Panc1 (cell line): ENCODE measurements at regions not wholly inside any gene's neighbourhood (a gene's known extent, or its start where the extent isn't known, plus 50 kb on each side); places are given as distances from the start of the nearest gene placed in this dataset.
"Not testable (repeated sequence)": the region's sequence is repeated elsewhere in the genome, so short reads cannot be mapped to it uniquely, and the experiment has no call there.

Experiments
- ATAC-seq: fragments of 200-7000 bp; cut with Tn5 transposase; 2 replicates; pipeline ENCODE4 v1.9.1; 2020; ENCODE audit warnings: mild to moderate bottlenecking, moderate library complexity
- BruUV-seq: library from RNA; stranded (reverse); fragments of 400-500 nt; replicated peaks from 2 replicates; lab custom pipeline; 2021; lab: Mats Ljungman, UMichigan
- CTCF ChIA-PET: fragments of 300-600 bp; sonication (Branson Sonifier 250); formaldehyde crosslinking; loops from one replicate; lab custom pipeline; 2022; ENCODE audit warnings: antibody characterized with exemption; lab: Charles Lee
- POLR2A ChIA-PET: fragments of 300-600 bp; sonication (Branson Sonifier 250); formaldehyde crosslinking; loops from one replicate; lab custom pipeline; 2022; ENCODE audit warnings: antibody characterized with exemption; lab: Charles Lee
- DNase-seq: peaks from one replicate; pipeline ENCODE4 v3.0.0-alpha.2; 2010; ENCODE audit warnings: low read depth, low spot score
- H3K27ac ChIP-seq: 2 replicates; pipeline ENCODE4 v1.5.1; 2011; ENCODE audit warnings: mild to moderate bottlenecking, low read length, inconsistent platforms
- H3K27me3 ChIP-seq: fragments of 200-500 bp; sonication (Bioruptor generic); 2 replicates; pipeline ENCODE4 v1.6.0; 2014; ENCODE audit warnings: low read length, inconsistent platforms; ENCODE audit not compliant: control insufficient read depth, insufficient read depth
- H3K36me3 ChIP-seq: fragments of 200-500 bp; sonication (Bioruptor generic); 2 replicates; pipeline ENCODE4 v1.5.1; 2014; ENCODE audit warnings: inconsistent platforms, mild to moderate bottlenecking, low read length, moderate library complexity; ENCODE audit not compliant: control insufficient read depth, insufficient read depth
- H3K4me1 ChIP-seq: 2 replicates; pipeline ENCODE4 v1.5.1; 2011; ENCODE audit warnings: inconsistent platforms, mild to moderate bottlenecking, low read length, moderate library complexity; ENCODE audit not compliant: control insufficient read depth, insufficient read depth
- H3K4me3 ChIP-seq, 2 experiments: 2 replicates each; pipeline ENCODE4 v1.5.1; 2011 to 2012; ENCODE audit warnings: low read depth in 2 of 2, low read length in 2 of 2, mild to moderate bottlenecking in 2 of 2, inconsistent platforms in 1 of 2, moderate library complexity in 1 of 2
- H3K9me3 ChIP-seq: fragments of 200-500 bp; sonication (Bioruptor generic); 2 replicates; pipeline ENCODE4 v1.5.1; 2014; ENCODE audit warnings: low read depth, mild to moderate bottlenecking, inconsistent platforms, low read length, moderate library complexity; ENCODE audit not compliant: control insufficient read depth, insufficient read depth
- CTCF ChIP-seq: fragments of 450-650 bp; IDR thresholded peaks from 2 replicates; pipeline ENCODE4 v1.5.1; 2017; ENCODE audit warnings: mild to moderate bottlenecking
- POLR2AphosphoS5 ChIP-seq: IDR thresholded peaks from 2 replicates; pipeline ENCODE4 v1.6.1; 2012; ENCODE audit warnings: mild to moderate bottlenecking, low read depth, low read length, moderate library complexity
- REST ChIP-seq, 2 experiments: IDR thresholded peaks; 2 replicates each; pipeline ENCODE4 v1.6.1; 2011 to 2012; ENCODE audit warnings: low read depth in 2 of 2, control low read depth in 1 of 2, low read length in 1 of 2, mild to moderate bottlenecking in 1 of 2, moderate library complexity in 1 of 2; ENCODE audit not compliant: insufficient read depth in 1 of 2
- SIN3A ChIP-seq: IDR thresholded peaks from 2 replicates; pipeline ENCODE4 v1.6.1; 2012; ENCODE audit warnings: low read depth, mild to moderate bottlenecking, low read length, moderate library complexity, borderline replicate concordance; ENCODE audit not compliant: insufficient read depth
- TCF7L2 ChIP-seq: IDR thresholded peaks from 2 replicates; pipeline ENCODE4 v1.6.1; 2011; ENCODE audit warnings: mild to moderate bottlenecking, low read depth, low read length, inconsistent platforms
- in situ Hi-C: cut with HindIII; loops from 2 replicates; pipeline ENCODE4 v1.10.0; 2016; ENCODE audit warnings: low sequenced_read_pairs, low pct_unique_long_range_greater_than_20kb
- intact Hi-C: fragments of 100-400 bp; cut with micrococcal nuclease; formaldehyde crosslinking; loops from one replicate; pipeline ENCODE4 v1.10.0; 2022; ENCODE audit not compliant: unreplicated experiment

GRCh38 chr12:38528527-38528926, 212.0 kb downstream of the ALG10B start:
- Histone ChIP-seq H3K36me3 (no peaks in the 10 kb centered on the region; the same call in 1 of the 2 replicates), H3K27me3 (no peaks in the 10 kb centered on the region; the same call in 1 of the 2 replicates), H3K27ac (no peak overlapping the region), H3K4me3 (no peak overlapping the region), H3K9me3 (no peaks in the 10 kb centered on the region), H3K4me1 (no peaks in the 10 kb centered on the region)
- POLR2A ChIA-PET = no interaction called here
- no TSS peak for BruUV-seq
- CTCF ChIA-PET = no interaction called here
- DNase-seq (no peak), ATAC-seq (no peak)
- TF ChIP-seq TCF7L2 = no peak
- no peak for TF ChIP-seq SIN3A
- TF ChIP-seq REST (IDR thresholded peaks at IDR 0.05; ENCODE audit: insufficient read depth in 1 of 2, low read depth in 2 of 2, low read length in 1 of 2) = no peak
- no peak for TF ChIP-seq CTCF
- TF ChIP-seq POLR2AphosphoS5 = no peak
- intact Hi-C loops = no loop called here
- in situ Hi-C loops = no loop called here

- H3K27ac ChIP-seq, DNase-seq, H3K9me3 ChIP-seq, intact Hi-C loops, H3K36me3 ChIP-seq, H3K4me3 ChIP-seq, BruUV-seq, ATAC-seq, POLR2A ChIA-PET, H3K27me3 ChIP-seq, in situ Hi-C loops, CTCF ChIA-PET, H3K4me1 ChIP-seq: not testable (repeated sequence)
Observed at GRCh38 chr12:38529281-38529680, 212.7 kb downstream of the ALG10B start.

- H3K27ac ChIP-seq = no peak overlapping the region
- no peak for TF ChIP-seq TCF7L2
- TF ChIP-seq POLR2AphosphoS5 = no peak
- TF ChIP-seq REST (IDR thresholded peaks at IDR 0.05; ENCODE audit: insufficient read depth in 1 of 2, low read depth in 2 of 2, low read length in 1 of 2) = no peak
- no peak for TF ChIP-seq SIN3A
- no peak for TF ChIP-seq CTCF
- ATAC-seq = no peak
- POLR2A ChIA-PET = no interaction called here
- DNase-seq = no peak
- H3K27me3 ChIP-seq = no peaks in the 10 kb centered on the region
- CTCF ChIA-PET = no interaction called here
- BruUV-seq = no TSS peak
- in situ Hi-C loops = no loop called here
- no peaks in the 10 kb centered on the region for H3K9me3 ChIP-seq
- H3K4me1 ChIP-seq = no peaks in the 10 kb centered on the region
- no peak overlapping the region for H3K4me3 ChIP-seq
- H3K36me3 ChIP-seq = no peaks in the 10 kb centered on the region
- intact Hi-C loops = no loop called here
Observed at GRCh38 chr12:38538319-38538718, 221.7 kb downstream of the ALG10B start.
